ENCODE measurements at regions not wholly inside any gene's neighbourhood (a gene's known extent, or its start where the extent isn't known, plus 50 kb on each side); places are given as distances from the start of the nearest gene placed in this dataset.
"Not testable (repeated sequence)": the region's sequence is repeated elsewhere in the genome, so short reads cannot be mapped to it uniquely, and the experiment has no call there.

- no peak for DNase-seq
Observed at GRCh38 chr2:75324861-75325284, 125.6 kb upstream of the TACR1 start.

GRCh38 chr2:75324141-75324540 is 124.8 kb upstream of the TACR1 start:
- no peak for DNase-seq

- DNase-seq: no peak
Observed at GRCh38 chr2:75321599-75321922, 122.2 kb upstream of the TACR1 start.

- no peak for DNase-seq
Observed at GRCh38 chr2:75320898-75321598, 121.7 kb upstream of the TACR1 start.

GRCh38 chr2:75319951-75320350 is 120.6 kb upstream of the TACR1 start:
- DNase-seq: no peak

GRCh38 chr2:75317802-75318201 is 118.5 kb upstream of the TACR1 start:
- no peak for DNase-seq

- DNase-seq: no peak
Observed at GRCh38 chr2:75317316-75317715, 118.0 kb upstream of the TACR1 start.

- DNase-seq: no peak
Observed at GRCh38 chr2:75315436-75315835, 116.1 kb upstream of the TACR1 start.

GRCh38 chr2:75311993-75312392 is 112.7 kb upstream of the TACR1 start:
- peak; percentile 6 for DNase-seq

- no peak for DNase-seq
Observed at GRCh38 chr2:75311521-75311920, 112.2 kb upstream of the TACR1 start.

GRCh38 chr2:75310876-75311275 is 111.6 kb upstream of the TACR1 start:
- no peak for DNase-seq

GRCh38 chr2:75309596-75310463 is 110.5 kb upstream of the TACR1 start:
- DNase-seq: no peak

- no peak for DNase-seq
Observed at GRCh38 chr2:75303227-75303626, 103.9 kb upstream of the TACR1 start.

- no peak for DNase-seq
Observed at GRCh38 chr2:75294362-75294761, 95.0 kb upstream of the TACR1 start.

GRCh38 chr2:75292826-75293225 is 93.5 kb upstream of the TACR1 start:
- no peak for DNase-seq

- DNase-seq: no peak
Observed at GRCh38 chr2:75290600-75291150, 91.4 kb upstream of the TACR1 start.

- DNase-seq: no peak
Observed at GRCh38 chr2:75289771-75290170, 90.5 kb upstream of the TACR1 start.

- not testable (repeated sequence) for DNase-seq
Observed at GRCh38 chr2:75289178-75289577, 89.9 kb upstream of the TACR1 start.

GRCh38 chr2:75288760-75289159 is 89.4 kb upstream of the TACR1 start:
- no peak for DNase-seq

- no peak for DNase-seq
Observed at GRCh38 chr2:75287624-75288316, 88.5 kb upstream of the TACR1 start.

GRCh38 chr2:75284345-75284744 is 85.0 kb upstream of the TACR1 start:
- no peak for DNase-seq

- no peak for DNase-seq
Observed at GRCh38 chr2:75278821-75279379, 79.6 kb upstream of the TACR1 start.

- no peak for DNase-seq
Observed at GRCh38 chr2:75278314-75278713, 79.0 kb upstream of the TACR1 start.

All from activated CD4-positive, alpha-beta T cell treated with anti-CD3 and anti-CD28 coated beads for 48 hours (primary cell).